ENCODE measurements at regions not wholly inside any gene's neighbourhood (a gene's known extent, or its start where the extent isn't known, plus 50 kb on each side); places are given as distances from the start of the nearest gene placed in this dataset.
"Not testable (repeated sequence)": the region's sequence is repeated elsewhere in the genome, so short reads cannot be mapped to it uniquely, and the experiment has no call there.

- DNase-seq: no peak
These were observed 114.7 kb upstream of the MAN2A1 start for GRCh38 chr5:109574985-109575384.

- no peak for DNase-seq
These were observed 116.0 kb upstream of the MAN2A1 start for GRCh38 chr5:109573766-109574165.

GRCh38 chr5:109573256-109573655 lies 116.5 kb upstream of the MAN2A1 start:
- DNase-seq: no peak

GRCh38 chr5:109571785-109572184 lies 117.9 kb upstream of the MAN2A1 start:
- DNase-seq: no peak

GRCh38 chr5:109570362-109570874 lies 119.3 kb upstream of the MAN2A1 start:
- DNase-seq: no peak

- no peak for DNase-seq
These were observed 122.2 kb upstream of the MAN2A1 start for GRCh38 chr5:109567374-109568044.

- no peak for DNase-seq
These were observed 123.4 kb upstream of the MAN2A1 start for GRCh38 chr5:109566361-109566760.

GRCh38 chr5:109563739-109564138 lies 126.0 kb upstream of the MAN2A1 start:
- no peak for DNase-seq

- no peak for DNase-seq
These were observed 126.5 kb upstream of the MAN2A1 start for GRCh38 chr5:109563189-109563588.

GRCh38 chr5:109562441-109562840 lies 127.3 kb upstream of the MAN2A1 start:
- DNase-seq: no peak

GRCh38 chr5:109561447-109561846 lies 128.3 kb upstream of the MAN2A1 start:
- no peak for DNase-seq

GRCh38 chr5:109560554-109560953 lies 129.2 kb upstream of the MAN2A1 start:
- no peak for DNase-seq

GRCh38 chr5:109558952-109559351 lies 130.8 kb upstream of the MAN2A1 start:
- no peak for DNase-seq

- no peak for DNase-seq
These were observed 131.4 kb upstream of the MAN2A1 start for GRCh38 chr5:109558364-109558763.

GRCh38 chr5:109553846-109554245 lies 135.9 kb upstream of the MAN2A1 start:
- DNase-seq: no peak

GRCh38 chr5:109551234-109551633 lies 138.5 kb upstream of the MAN2A1 start:
- not testable (repeated sequence) for DNase-seq

GRCh38 chr5:109550077-109550476 lies 139.7 kb upstream of the MAN2A1 start:
- DNase-seq: no peak

- no peak for DNase-seq
These were observed 136.7 kb upstream of the PJA2 start for GRCh38 chr5:109546461-109546860.

- DNase-seq: not testable (repeated sequence)
These were observed 135.1 kb upstream of the PJA2 start for GRCh38 chr5:109544873-109545272.

- DNase-seq: not testable (repeated sequence)
These were observed 128.9 kb upstream of the PJA2 start for GRCh38 chr5:109538692-109539091.

GRCh38 chr5:109535090-109535489 lies 125.3 kb upstream of the PJA2 start:
- not testable (repeated sequence) for DNase-seq

- no peak for DNase-seq
These were observed 124.0 kb upstream of the PJA2 start for GRCh38 chr5:109533751-109534272.

- DNase-seq: no peak
These were observed 123.1 kb upstream of the PJA2 start for GRCh38 chr5:109532773-109533364.

- DNase-seq: no peak
These were observed 121.5 kb upstream of the PJA2 start for GRCh38 chr5:109531262-109531661.

Measured in NCI-H2029 (cell line).